H1 (cell line): ENCODE measurements at regions not wholly inside any gene's neighbourhood (a gene's known extent, or its start where the extent isn't known, plus 50 kb on each side); places are given as distances from the start of the nearest gene placed in this dataset.
"Not testable (repeated sequence)": the region's sequence is repeated elsewhere in the genome, so short reads cannot be mapped to it uniquely, and the experiment has no call there.

Source experiments
- CTCF ChIA-PET: fragments of 300-600 bp; sonication (Branson Sonifier 250); formaldehyde crosslinking; loops from one replicate; lab custom pipeline; 2021; ENCODE audit not compliant: partially characterized antibody; lab: Charles Lee
- POLR2A ChIA-PET: fragments of 300-600 bp; sonication (Branson Sonifier 250); formaldehyde crosslinking; loops from one replicate; lab custom pipeline; 2021; ENCODE audit warnings: inconsistent platforms; ENCODE audit not compliant: partially characterized antibody; lab: Charles Lee
- DNase-seq, 2 experiments: peaks; one replicate each; pipeline versions ENCODE4 v3.0.0 to v3.0.0-alpha.2; 2010 to 2022; ENCODE audit warnings: low spot score in 2 of 2, low read depth in 1 of 2, mixed read lengths in 1 of 2
- FAIRE-seq: peaks from 2 replicates; lab custom pipeline; 2011; peaks lifted over from hg19 to GRCh38; lab: Jason Lieb, UNC
- H2AFZ ChIP-seq: 2 replicates; pipeline ENCODE4 v1.8.1; 2012; ENCODE audit warnings: low read length, inconsistent platforms
- H2AK5ac ChIP-seq: 2 replicates; pipeline ENCODE4 v1.6.1; 2013; ENCODE audit warnings: low read depth, low read length
- H2BK120ac ChIP-seq: replicated peaks from 2 replicates; pipeline ENCODE3; 2013; ENCODE audit warnings: low read depth, low read length, inconsistent platforms
- H2BK12ac ChIP-seq: 2 replicates; pipeline ENCODE4 v1.6.1; 2013; ENCODE audit warnings: low read depth, low read length
- H2BK15ac ChIP-seq: 2 replicates; pipeline ENCODE4 v1.6.1; 2013; ENCODE audit warnings: low read length
- H2BK20ac ChIP-seq: 2 replicates; pipeline ENCODE4 v1.6.1; 2013; ENCODE audit warnings: low read length
- H2BK5ac ChIP-seq: 2 replicates; pipeline ENCODE4 v1.6.1; 2013; ENCODE audit warnings: low read depth, low read length
- H3K14ac ChIP-seq: 2 replicates; pipeline ENCODE4 v1.6.1; 2013; ENCODE audit warnings: inconsistent platforms; ENCODE audit not compliant: insufficient read length
- H3K18ac ChIP-seq: 2 replicates; pipeline ENCODE4 v1.6.1; 2013; ENCODE audit warnings: low read length; ENCODE audit errors: extremely low read depth
- H3K23ac ChIP-seq: 2 replicates; pipeline ENCODE4 v1.6.1; 2013; ENCODE audit warnings: inconsistent platforms; ENCODE audit not compliant: insufficient read length
- H3K23me2 ChIP-seq: 2 replicates; pipeline ENCODE4 v1.6.1; 2013; ENCODE audit warnings: low read depth, low read length
- H3K27ac ChIP-seq: 2 replicates; pipeline ENCODE4 v1.6.1; 2011; ENCODE audit warnings: low read depth, low read length, inconsistent platforms
- H3K27me3 ChIP-seq, 4 experiments: replicated peaks in 1 of 4; 1 replicate in 1 of 4; 2 replicates in 3 of 4; pipeline versions ENCODE4 v1.6.1 to v1.8.1; 2011 to 2013; ENCODE audit warnings: low read length in 3 of 4, mild to moderate bottlenecking in 3 of 4, inconsistent platforms in 2 of 4, mixed read lengths in 2 of 4, moderate library complexity in 1 of 4; ENCODE audit not compliant: control insufficient read depth in 3 of 4, insufficient read depth in 3 of 4; ENCODE audit errors: extremely low read depth in 1 of 4
- H3K36me3 ChIP-seq, 4 experiments: 2 replicates each; pipeline versions ENCODE4 v1.6.1 to v1.8.1; 2011 to 2013; ENCODE audit warnings: mild to moderate bottlenecking in 4 of 4, low read length in 3 of 4, moderate library complexity in 2 of 4, control low read depth in 1 of 4, inconsistent platforms in 1 of 4; ENCODE audit not compliant: insufficient read depth in 4 of 4, control insufficient read depth in 2 of 4
- H3K4ac ChIP-seq: replicated peaks from 2 replicates; pipeline ENCODE3; 2013; ENCODE audit warnings: low read length, low read depth, mixed read lengths, inconsistent platforms; ENCODE audit not compliant: insufficient read length
- H3K4me1 ChIP-seq, 4 experiments: replicated peaks in 1 of 4; 1 replicate in 1 of 4; 2 replicates in 3 of 4; pipeline versions ENCODE4 v1.6.1 to v1.8.1; 2011 to 2013; ENCODE audit warnings: low read length in 3 of 4, inconsistent platforms in 2 of 4, mixed read lengths in 1 of 4; ENCODE audit not compliant: insufficient read depth in 4 of 4, control insufficient read depth in 3 of 4
- H3K4me2 ChIP-seq, 2 experiments: 2 replicates each; pipeline versions ENCODE4 v1.6.1 to v1.8.1; 2011 to 2013; ENCODE audit warnings: low read depth in 2 of 2, low read length in 2 of 2, control low read depth in 1 of 2, inconsistent platforms in 1 of 2, mild to moderate bottlenecking in 1 of 2; ENCODE audit not compliant: insufficient read depth in 1 of 2
- H3K4me3 ChIP-seq, 4 experiments: fragments of 200-600, 300-600 bp in 1 of 4; sonication (generic), shearing (Covaris generic), sonication (Bioruptor Twin) in 1 of 4; 2 replicates each; pipeline versions ENCODE4 v1.5.1 to v1.8.1; 2011 to 2016; ENCODE audit warnings: low read length in 4 of 4, low read depth in 3 of 4, control low read depth in 2 of 4, inconsistent platforms in 2 of 4, mild to moderate bottlenecking in 2 of 4, mixed read lengths in 1 of 4, moderate library complexity in 1 of 4; ENCODE audit not compliant: insufficient read depth in 2 of 4; ENCODE audit errors: extremely low read depth in 1 of 4
- H3K56ac ChIP-seq: replicated peaks from 2 replicates; pipeline ENCODE3; 2013; ENCODE audit warnings: low read depth, mild to moderate bottlenecking, mixed read lengths, low read length, inconsistent platforms; ENCODE audit not compliant: insufficient read length
- H3K79me1 ChIP-seq: 2 replicates; pipeline ENCODE4 v1.6.1; 2013; ENCODE audit warnings: low read depth, low read length, control low read depth
- H3K79me2 ChIP-seq, 2 experiments: 2 replicates each; pipeline versions ENCODE4 v1.6.1 to v1.8.1; 2012 to 2013; ENCODE audit warnings: low read length in 2 of 2, mild to moderate bottlenecking in 2 of 2, inconsistent platforms in 1 of 2; ENCODE audit not compliant: insufficient read depth in 2 of 2, control insufficient read depth in 1 of 2
- H3K9ac ChIP-seq, 4 experiments: replicated peaks in 1 of 4; 1 replicate in 1 of 4; 2 replicates in 3 of 4; pipeline versions ENCODE4 v1.6.1 to v1.8.1; 2011 to 2013; ENCODE audit warnings: low read depth in 3 of 4, low read length in 3 of 4, control low read depth in 2 of 4, mild to moderate bottlenecking in 2 of 4, moderate library complexity in 2 of 4, inconsistent platforms in 1 of 4; ENCODE audit errors: extremely low read depth in 1 of 4
- H3K9me3 ChIP-seq, 2 experiments: 2 replicates each; pipeline versions ENCODE4 v1.6.1 to v1.8.1; 2012 to 2013; ENCODE audit warnings: mild to moderate bottlenecking in 2 of 2, moderate library complexity in 2 of 2, control low read depth in 1 of 2, inconsistent platforms in 1 of 2, low read depth in 1 of 2, low read length in 1 of 2, mixed read lengths in 1 of 2; ENCODE audit not compliant: insufficient read depth in 2 of 2
- H4K20me1 ChIP-seq, 2 experiments: replicated peaks in 1 of 2; 2 replicates each; pipeline versions ENCODE3 to v1.8.1; 2011 to 2013; ENCODE audit warnings: inconsistent platforms in 2 of 2, low read length in 2 of 2, mild to moderate bottlenecking in 1 of 2; ENCODE audit not compliant: insufficient read depth in 2 of 2, control insufficient read depth in 1 of 2
- H4K5ac ChIP-seq: 2 replicates; pipeline ENCODE4 v1.6.1; 2013; ENCODE audit warnings: low read length, low read depth, mixed read lengths, inconsistent platforms; ENCODE audit not compliant: insufficient read length
- H4K8ac ChIP-seq: 2 replicates; pipeline ENCODE4 v1.8.0; 2013; ENCODE audit warnings: mild to moderate bottlenecking, moderate library complexity, low read length, inconsistent platforms; ENCODE audit not compliant: insufficient read depth; ENCODE audit errors: extremely low read depth
- H4K91ac ChIP-seq: replicated peaks from 2 replicates; pipeline ENCODE3; 2013; ENCODE audit warnings: low read length, mixed read lengths, inconsistent platforms; ENCODE audit not compliant: insufficient read length
- BCL11A ChIP-seq, 2 experiments: IDR thresholded peaks; one replicate each; pipeline ENCODE4 v1.6.1; 2011; ENCODE audit warnings: low read depth in 2 of 2, low read length in 2 of 2, mild to moderate bottlenecking in 2 of 2
- SIN3A ChIP-seq, 2 experiments: IDR thresholded peaks in 1 of 2; conservative IDR thresholded peaks in 1 of 2; 2 replicates each; pipeline ENCODE4 v1.6.1; 2011 to 2012; ENCODE audit warnings: low read length in 2 of 2, improper control_type of control experiment in 1 of 2, low read depth in 1 of 2, mild to moderate bottlenecking in 1 of 2
- SP1 ChIP-seq: IDR thresholded peaks from 2 replicates; pipeline ENCODE4 v1.6.1; 2011; ENCODE audit warnings: low read depth, low read length
- WGBS, 2 experiments: shearing (Covaris generic) in 1 of 2; methylation state at CpG; one replicate each; pipeline versions ENCODE4 v1.1.6 to v1.1.7; 2013 to 2015; ENCODE audit warnings: low lambda C conversion rate in 2 of 2, mixed read lengths in 2 of 2, inconsistent platforms in 1 of 2, low coverage in 1 of 2, missing lambda C conversion rate in 1 of 2; ENCODE audit not compliant: insufficient replicate concordance in 2 of 2, insufficient coverage in 1 of 2, insufficient read length in 1 of 2; ENCODE audit errors: extremely low coverage in 1 of 2, missing lambda C conversion rate in 1 of 2; 5-methylcytosine and 5-hydroxymethylcytosine counted together

DNA sequence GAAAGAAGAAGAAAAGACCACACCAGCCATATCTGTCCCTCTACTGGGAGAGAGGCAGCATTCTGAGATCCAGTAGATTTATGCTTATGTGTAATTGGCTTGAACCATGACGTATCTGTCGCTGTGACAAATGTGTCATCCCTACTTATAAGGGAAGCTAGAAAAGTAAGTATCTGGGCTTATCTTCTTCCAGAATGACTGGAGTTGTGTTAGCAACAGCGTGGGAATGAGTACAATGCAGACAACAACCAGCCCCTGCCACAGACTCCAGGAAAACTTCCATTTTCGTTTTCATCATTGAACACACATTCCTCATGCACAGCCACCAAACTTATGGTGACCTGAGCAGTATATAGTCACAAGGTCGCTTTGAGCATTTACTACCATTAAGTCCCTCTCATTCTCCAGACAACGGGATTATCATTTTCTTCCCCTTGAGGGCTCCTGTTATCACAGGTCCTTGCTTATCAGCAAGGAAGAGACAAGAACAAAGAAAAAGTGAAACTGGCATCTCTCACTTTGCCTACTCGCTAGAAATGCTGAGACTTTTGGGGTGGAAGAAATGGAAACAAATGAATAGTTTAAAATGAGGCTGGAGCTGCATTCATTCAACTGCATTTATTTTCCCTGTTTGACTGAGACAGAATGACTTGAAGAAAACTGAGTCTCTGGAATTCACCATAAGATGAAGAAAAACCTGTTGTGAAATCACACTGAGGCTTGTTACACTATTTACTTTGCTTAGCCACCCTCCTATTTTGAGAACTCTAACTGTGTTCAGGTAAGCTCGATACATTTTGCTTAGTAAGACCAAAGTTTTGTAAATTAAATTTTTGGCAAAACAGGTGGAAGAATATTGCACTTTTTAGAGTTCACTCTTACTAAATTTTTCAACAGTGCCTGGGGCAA lies 149.3 kb upstream of the FOXQ1 start (continued):
- TF ChIP-seq SP1: no peak
- TF ChIP-seq SIN3A (conservative IDR thresholded peaks at IDR 0.05 in 1 of 2, IDR thresholded peaks at IDR 0.05 in 1 of 2; ENCODE audit: low read depth in 1 of 2, low read length in 2 of 2): no peak
- TF ChIP-seq BCL11A (IDR thresholded peaks at IDR 0.05; ENCODE audit: low read depth in 2 of 2, low read length in 2 of 2): no peak

DNA sequence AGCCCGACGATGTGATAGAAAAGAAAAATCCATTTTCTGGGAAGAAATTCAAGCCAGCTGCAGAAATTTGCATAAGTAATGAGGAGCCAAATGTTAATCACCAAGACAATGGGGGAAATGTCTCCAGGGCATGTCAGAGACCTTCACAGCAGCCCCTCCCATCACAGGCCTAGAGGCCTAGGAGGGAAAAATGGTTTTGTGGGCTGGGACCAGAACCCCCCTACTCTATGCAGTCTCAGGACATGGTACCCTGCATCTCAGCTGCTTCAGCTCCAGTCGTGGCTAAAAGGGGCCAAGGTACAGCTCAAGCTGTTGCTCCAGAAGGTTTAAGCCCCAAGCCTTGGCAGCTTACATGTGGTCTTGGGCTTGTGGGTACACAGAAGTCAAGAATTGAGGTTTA lies 155.5 kb upstream of the FOXQ1 start:
- WGBS, 2 experiments: 93% methylated on average over 3 of the region's 3 CpGs; no CpG with 5 or more reads in 1 of the 2 experiments
- H2BK15ac ChIP-seq, H3K14ac ChIP-seq, H3K18ac ChIP-seq, DNase-seq, H3K4ac ChIP-seq, H4K8ac ChIP-seq, H3K4me2 ChIP-seq, FAIRE-seq, H4K20me1 ChIP-seq, CTCF ChIA-PET, H3K79me2 ChIP-seq, H3K9me3 ChIP-seq, H4K91ac ChIP-seq, H3K27me3 ChIP-seq, H2AFZ ChIP-seq, H3K79me1 ChIP-seq, POLR2A ChIA-PET, H3K27ac ChIP-seq, H3K23me2 ChIP-seq, H3K4me1 ChIP-seq, H3K4me3 ChIP-seq, H2BK20ac ChIP-seq, H4K5ac ChIP-seq, H2BK120ac ChIP-seq, H2AK5ac ChIP-seq, H3K56ac ChIP-seq, H3K9ac ChIP-seq, H3K23ac ChIP-seq, H3K36me3 ChIP-seq, H2BK12ac ChIP-seq, H2BK5ac ChIP-seq: not testable (repeated sequence)
